ENCODE measurements at regions not wholly inside any gene's neighbourhood (a gene's known extent, or its start where the extent isn't known, plus 50 kb on each side); places are given as distances from the start of the nearest gene placed in this dataset.

- H3K4me3 ChIP-seq (ENCODE audit: low read depth, poor library complexity, severe bottlenecking), result no peak overlapping the region
- intact Hi-C loops (cut with DNase I; ENCODE audit: low total_unique reads), result no loop called here
- WGBS, 2 donors, result 50 to 62% methylated on average over 3 of the region's 3 CpGs
- no peak for DNase-seq (ENCODE audit: low spot score in 2 of 2)
- TF ChIP-seq CTCF (IDR thresholded peaks at IDR 0.05), result no peak
- no peak for TF ChIP-seq POLR2A (IDR thresholded peaks at IDR 0.05)
These were observed 72.8 kb upstream of the CEP85L start for GRCh38 chr6:118724211-118724610.

DNA sequence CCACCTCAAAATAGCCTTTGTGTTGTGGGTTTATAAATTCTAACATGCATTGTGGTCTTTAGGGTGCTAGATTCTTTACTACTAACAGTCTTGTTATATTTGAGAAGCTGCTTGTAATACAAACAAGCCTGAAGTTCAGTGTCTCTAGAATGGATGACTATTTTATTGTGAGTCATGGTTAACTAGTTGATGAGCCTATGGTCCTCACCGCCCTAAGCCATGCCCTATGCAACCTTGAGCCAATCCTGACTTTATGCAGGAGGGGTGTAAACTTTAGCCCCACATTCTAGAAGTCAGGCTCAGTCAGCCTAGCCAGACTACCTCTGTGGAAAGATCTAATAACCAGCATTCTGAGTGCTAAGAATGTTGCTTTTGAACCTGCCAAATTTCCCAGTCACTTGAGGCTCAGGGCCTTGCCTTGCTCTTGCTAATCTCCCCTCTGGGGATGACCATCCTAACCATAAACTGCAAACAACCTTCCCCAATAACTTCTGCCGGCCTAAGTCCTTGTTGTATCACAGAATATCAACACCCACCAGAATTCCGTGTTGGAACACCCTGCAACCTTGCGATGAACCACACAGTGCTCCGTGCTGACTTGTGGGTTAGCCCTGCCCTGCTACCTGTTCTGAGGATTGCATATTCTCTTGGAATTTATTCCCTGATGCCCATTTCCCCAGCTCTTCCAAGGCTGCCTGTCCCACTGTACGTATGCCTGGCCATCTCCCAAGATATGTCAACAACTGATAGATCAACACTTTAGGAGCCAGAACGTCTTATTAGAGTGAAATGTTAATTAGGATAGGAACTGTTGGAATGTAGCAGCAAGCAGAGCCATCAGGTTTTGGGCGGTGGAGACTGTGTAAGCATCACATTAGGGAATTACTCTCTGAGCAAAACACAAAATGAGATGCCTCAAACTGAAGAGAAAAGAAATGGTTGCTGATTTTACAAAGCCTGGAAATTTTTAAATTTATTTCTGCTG, 71.7 kb upstream of the CEP85L start:
- no peak overlapping the region for H3K4me3 ChIP-seq (ENCODE audit: low read depth, poor library complexity, severe bottlenecking)
- intact Hi-C loops (cut with DNase I; ENCODE audit: low total_unique reads), result no loop called here
- TF ChIP-seq CTCF (IDR thresholded peaks at IDR 0.05), result no peak
- no peak for TF ChIP-seq POLR2A (IDR thresholded peaks at IDR 0.05)
- no peak for DNase-seq (ENCODE audit: low spot score in 2 of 2)
- 54 to 65% methylated on average over 8 of the region's 8 CpGs for WGBS, 2 donors

GRCh38 chr6:118720125-118720473, 68.7 kb upstream of the CEP85L start:
- intact Hi-C loops (cut with DNase I; ENCODE audit: low total_unique reads), result no loop called here
- no peak for TF ChIP-seq POLR2A (IDR thresholded peaks at IDR 0.05)
- no peak for TF ChIP-seq CTCF (IDR thresholded peaks at IDR 0.05)
- H3K4me3 ChIP-seq (ENCODE audit: low read depth, poor library complexity, severe bottlenecking), result no peak overlapping the region
- no peak for DNase-seq (ENCODE audit: low spot score in 2 of 2)

- TF ChIP-seq CTCF (IDR thresholded peaks at IDR 0.05) (no peak), POLR2A (IDR thresholded peaks at IDR 0.05) (no peak)
- WGBS, 2 donors, result 73 to 80% methylated on average over 6 of the region's 6 CpGs
- intact Hi-C loops (cut with DNase I; ENCODE audit: low total_unique reads), result no loop called here
- H3K4me3 ChIP-seq (ENCODE audit: low read depth, poor library complexity, severe bottlenecking), result no peak overlapping the region
- no peak for DNase-seq (ENCODE audit: low spot score in 2 of 2)
These were observed 68.1 kb upstream of the CEP85L start for GRCh38 chr6:118719351-118720124.

DNA sequence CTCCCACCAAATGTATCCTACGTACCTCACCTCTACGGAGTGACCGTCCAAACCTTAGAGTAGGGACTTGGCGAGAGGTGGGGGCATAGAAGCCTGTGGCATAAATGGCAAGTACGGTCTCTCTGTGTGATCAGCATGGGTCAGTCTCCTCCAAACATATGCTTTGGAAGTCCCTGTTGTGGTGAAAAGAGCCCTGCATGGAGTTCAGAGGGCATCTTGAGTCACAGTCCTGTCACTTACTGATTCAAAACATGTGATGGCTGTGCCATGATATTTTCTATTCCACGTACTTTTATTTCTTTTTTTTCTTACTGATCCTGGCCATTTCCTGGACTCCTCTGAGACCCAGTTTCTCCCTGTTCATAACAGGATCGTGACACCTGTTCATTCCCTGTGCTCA, 67.5 kb upstream of the CEP85L start:
- DNase-seq (ENCODE audit: low spot score in 2 of 2), result no peak
- H3K4me3 ChIP-seq (ENCODE audit: low read depth, poor library complexity, severe bottlenecking), result no peak overlapping the region
- TF ChIP-seq CTCF (IDR thresholded peaks at IDR 0.05) (no peak), POLR2A (IDR thresholded peaks at IDR 0.05) (no peak)
- intact Hi-C loops (cut with DNase I; ENCODE audit: low total_unique reads), result no loop called here
- 91 to 96% methylated on average over 7 of the region's 7 CpGs for WGBS, 2 donors
